ENCODE measurements at regions not wholly inside any gene's neighbourhood (a gene's known extent, or its start where the extent isn't known, plus 50 kb on each side); places are given as distances from the start of the nearest gene placed in this dataset.
"Not testable (repeated sequence)": the region's sequence is repeated elsewhere in the genome, so short reads cannot be mapped to it uniquely, and the experiment has no call there.

- no peak for DNase-seq
- TF ChIP-seq CTCF (IDR thresholded peaks at IDR 0.05): no peak
- Histone ChIP-seq H3K27ac (ENCODE audit: low read depth in 1 of 2, low read length in 2 of 2) (no peak overlapping the region), H3K4me3 (ENCODE audit: low read length) (no peak overlapping the region), H3K27me3 (ENCODE audit: control insufficient read depth in 1 of 2, insufficient read depth in 2 of 2, low read length in 2 of 2) (no peaks in the 10 kb centered on the region), H3K9me3 (ENCODE audit: control insufficient read depth in 1 of 2, insufficient read depth in 1 of 2, low read length in 2 of 2) (no peaks in the 10 kb centered on the region), H3K36me3 (ENCODE audit: insufficient read depth, low read length) (no peaks in the 10 kb centered on the region), H3K4me1 (ENCODE audit: insufficient read depth, low read length) (no peaks in the 10 kb centered on the region)
- Mint-ChIP-seq H3K4me1 (ENCODE audit: low read depth) (no peaks in the 10 kb centered on the region), H3K27ac (no peak overlapping the region), H3K36me3 (ENCODE audit: low read depth) (no peaks in the 10 kb centered on the region), H3K27me3 (no peaks in the 10 kb centered on the region), H3K4me3 (no peak overlapping the region), H3K9me3 (no peaks in the 10 kb centered on the region)
- intact Hi-C loops (cut with DNase I, micrococcal nuclease): no loop called here
- POLR2A ChIA-PET: no interaction called here
- no peak for ATAC-seq (ENCODE audit: poor library complexity)
- CTCF ChIA-PET: no interaction called here
Measured at GRCh38 chr4:116122124-116122523, 963.3 kb downstream of the TRAM1L1 start.

DNA sequence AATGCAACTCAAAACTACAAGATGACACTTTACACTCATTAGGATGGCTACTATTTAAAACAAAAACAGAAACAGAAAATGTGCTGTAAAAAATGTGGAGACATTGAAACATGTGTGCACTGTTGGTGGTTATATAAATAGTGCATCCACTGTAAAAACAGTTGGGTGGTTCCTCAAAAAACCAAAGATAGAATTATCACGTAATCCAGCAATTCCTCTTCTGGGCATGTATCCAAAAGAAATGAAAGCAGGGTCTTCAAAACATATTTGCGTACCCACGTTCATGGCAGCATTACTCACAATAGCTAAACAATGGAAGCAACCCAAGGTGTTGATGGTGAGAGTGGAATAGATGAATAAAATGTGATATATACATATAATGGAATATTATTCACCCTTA, 967.2 kb downstream of the TRAM1L1 start:
- CTCF ChIA-PET: no interaction called here
- intact Hi-C loops (cut with DNase I, micrococcal nuclease): no loop called here
- Mint-ChIP-seq H3K27ac (no peak overlapping the region), H3K4me1 (ENCODE audit: low read depth) (no peaks in the 10 kb centered on the region), H3K27me3 (no peaks in the 10 kb centered on the region), H3K9me3 (no peaks in the 10 kb centered on the region), H3K36me3 (ENCODE audit: low read depth) (no peaks in the 10 kb centered on the region), H3K4me3 (no peak overlapping the region)
- Histone ChIP-seq H3K27ac (ENCODE audit: low read depth in 1 of 2, low read length in 2 of 2) (no peak overlapping the region), H3K27me3 (ENCODE audit: control insufficient read depth in 1 of 2, insufficient read depth in 2 of 2, low read length in 2 of 2) (no peaks in the 10 kb centered on the region), H3K4me3 (ENCODE audit: low read length) (no peak overlapping the region), H3K9me3 (ENCODE audit: control insufficient read depth in 1 of 2, insufficient read depth in 1 of 2, low read length in 2 of 2) (no peaks in the 10 kb centered on the region), H3K36me3 (ENCODE audit: insufficient read depth, low read length) (no peaks in the 10 kb centered on the region), H3K4me1 (ENCODE audit: insufficient read depth, low read length) (no peaks in the 10 kb centered on the region)
- DNase-seq: no peak
- POLR2A ChIA-PET: no interaction called here
- no peak for ATAC-seq (ENCODE audit: poor library complexity)
- TF ChIP-seq CTCF (IDR thresholded peaks at IDR 0.05): no peak

- H3K27me3 ChIP-seq (ENCODE audit: control insufficient read depth in 1 of 2, insufficient read depth in 2 of 2, low read length in 2 of 2); POLR2A ChIA-PET; H3K27ac Mint-ChIP-seq; intact Hi-C loops (cut with DNase I, micrococcal nuclease); H3K4me3 ChIP-seq (ENCODE audit: low read length); ATAC-seq (ENCODE audit: poor library complexity); H3K4me1 ChIP-seq (ENCODE audit: insufficient read depth, low read length); H3K27me3 Mint-ChIP-seq; DNase-seq; H3K36me3 ChIP-seq (ENCODE audit: insufficient read depth, low read length); H3K27ac ChIP-seq (ENCODE audit: low read depth in 1 of 2, low read length in 2 of 2); H3K9me3 Mint-ChIP-seq; CTCF ChIA-PET; H3K4me1 Mint-ChIP-seq (ENCODE audit: low read depth); H3K36me3 Mint-ChIP-seq (ENCODE audit: low read depth); H3K4me3 Mint-ChIP-seq; H3K9me3 ChIP-seq (ENCODE audit: control insufficient read depth in 1 of 2, insufficient read depth in 1 of 2, low read length in 2 of 2): not testable (repeated sequence)
Measured at GRCh38 chr4:116112861-116113260, 972.5 kb downstream of the TRAM1L1 start.

- ATAC-seq (ENCODE audit: poor library complexity) (no peak), DNase-seq (no peak)
- Histone ChIP-seq H3K36me3 (ENCODE audit: insufficient read depth, low read length) (no peaks in the 10 kb centered on the region), H3K4me1 (ENCODE audit: insufficient read depth, low read length) (no peaks in the 10 kb centered on the region), H3K27ac (ENCODE audit: low read depth in 1 of 2, low read length in 2 of 2) (no peak overlapping the region), H3K4me3 (ENCODE audit: low read length) (no peak overlapping the region), H3K27me3 (ENCODE audit: control insufficient read depth in 1 of 2, insufficient read depth in 2 of 2, low read length in 2 of 2) (no peaks in the 10 kb centered on the region), H3K9me3 (ENCODE audit: control insufficient read depth in 1 of 2, insufficient read depth in 1 of 2, low read length in 2 of 2) (no peaks in the 10 kb centered on the region)
- CTCF ChIA-PET: no interaction called here
- H3K4me1 Mint-ChIP-seq (ENCODE audit: low read depth): no peaks in the 10 kb centered on the region
- H3K4me3 Mint-ChIP-seq: no peak overlapping the region
- POLR2A ChIA-PET: no interaction called here
- intact Hi-C loops (cut with DNase I, micrococcal nuclease): no loop called here
- H3K36me3 Mint-ChIP-seq (ENCODE audit: low read depth): no peaks in the 10 kb centered on the region
- peaks cover 4% of the 10 kb centered on the region for H3K9me3 Mint-ChIP-seq
- TF ChIP-seq CTCF (IDR thresholded peaks at IDR 0.05): no peak
- H3K27ac Mint-ChIP-seq: no peak overlapping the region
- no peaks in the 10 kb centered on the region for H3K27me3 Mint-ChIP-seq
Measured at GRCh38 chr4:116110713-116111112, 974.7 kb downstream of the TRAM1L1 start.
